ENCODE measurements at regions not wholly inside any gene's neighbourhood (a gene's known extent, or its start where the extent isn't known, plus 50 kb on each side); places are given as distances from the start of the nearest gene placed in this dataset.

DNA sequence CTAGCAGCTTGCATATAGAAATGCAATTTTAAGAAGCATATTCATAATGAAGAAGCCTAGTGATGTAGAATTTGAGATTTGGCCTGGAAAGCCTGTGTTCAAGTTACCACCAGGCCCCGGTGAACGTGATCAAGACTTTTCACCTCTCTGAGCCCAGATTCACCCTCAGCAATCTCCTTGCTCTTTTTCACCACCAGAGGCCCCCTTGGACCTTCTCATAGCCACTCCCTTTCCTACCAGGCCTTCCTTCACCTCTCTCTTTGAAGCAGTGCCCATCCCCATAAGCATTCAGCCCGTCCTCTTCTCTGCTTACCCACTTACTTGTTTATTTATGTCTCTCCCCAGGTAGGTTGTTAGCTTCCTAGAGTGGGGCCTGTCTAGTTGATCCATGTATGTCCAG lies 1280.9 kb downstream of the AACS start:
- H3K4me3 ChIP-seq (ENCODE audit: low read length in 3 of 3): no peak overlapping the region
- no peak overlapping the region for H3K9ac ChIP-seq (ENCODE audit: low read length in 3 of 3)
- no peak overlapping the region for H3K27ac ChIP-seq (ENCODE audit: low read depth in 2 of 2, low read length in 2 of 2)
- DNase-seq (no peak), FAIRE-seq (no peak)
- no peaks in the 10 kb centered on the region for H3K36me3 ChIP-seq (ENCODE audit: control insufficient read depth in 2 of 3, insufficient read depth in 3 of 3, low read length in 3 of 3)
- TF ChIP-seq, protein P1, sequence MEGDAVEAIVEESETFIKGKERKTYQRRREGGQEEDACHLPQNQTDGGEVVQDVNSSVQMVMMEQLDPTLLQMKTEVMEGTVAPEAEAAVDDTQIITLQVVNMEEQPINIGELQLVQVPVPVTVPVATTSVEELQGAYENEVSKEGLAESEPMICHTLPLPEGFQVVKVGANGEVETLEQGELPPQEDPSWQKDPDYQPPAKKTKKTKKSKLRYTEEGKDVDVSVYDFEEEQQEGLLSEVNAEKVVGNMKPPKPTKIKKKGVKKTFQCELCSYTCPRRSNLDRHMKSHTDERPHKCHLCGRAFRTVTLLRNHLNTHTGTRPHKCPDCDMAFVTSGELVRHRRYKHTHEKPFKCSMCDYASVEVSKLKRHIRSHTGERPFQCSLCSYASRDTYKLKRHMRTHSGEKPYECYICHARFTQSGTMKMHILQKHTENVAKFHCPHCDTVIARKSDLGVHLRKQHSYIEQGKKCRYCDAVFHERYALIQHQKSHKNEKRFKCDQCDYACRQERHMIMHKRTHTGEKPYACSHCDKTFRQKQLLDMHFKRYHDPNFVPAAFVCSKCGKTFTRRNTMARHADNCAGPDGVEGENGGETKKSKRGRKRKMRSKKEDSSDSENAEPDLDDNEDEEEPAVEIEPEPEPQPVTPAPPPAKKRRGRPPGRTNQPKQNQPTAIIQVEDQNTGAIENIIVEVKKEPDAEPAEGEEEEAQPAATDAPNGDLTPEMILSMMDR (IDR thresholded peaks at IDR 0.05; ENCODE audit: borderline replicate concordance, extremely low read depth, insufficient read depth): no peak
- no peaks in the 10 kb centered on the region for H3K9me3 ChIP-seq (ENCODE audit: control insufficient read depth in 2 of 3, insufficient read depth in 1 of 3, low read length in 3 of 3)
- intact Hi-C loops (cut with DNase I): no loop called here
- no peaks in the 10 kb centered on the region for H3K27me3 ChIP-seq (ENCODE audit: control insufficient read depth, insufficient read depth, low read length)
- H3K4me1 ChIP-seq (ENCODE audit: control insufficient read depth in 2 of 3, insufficient read depth in 2 of 3, low read depth in 1 of 3, low read length in 3 of 3): no peaks in the 10 kb centered on the region

DNA sequence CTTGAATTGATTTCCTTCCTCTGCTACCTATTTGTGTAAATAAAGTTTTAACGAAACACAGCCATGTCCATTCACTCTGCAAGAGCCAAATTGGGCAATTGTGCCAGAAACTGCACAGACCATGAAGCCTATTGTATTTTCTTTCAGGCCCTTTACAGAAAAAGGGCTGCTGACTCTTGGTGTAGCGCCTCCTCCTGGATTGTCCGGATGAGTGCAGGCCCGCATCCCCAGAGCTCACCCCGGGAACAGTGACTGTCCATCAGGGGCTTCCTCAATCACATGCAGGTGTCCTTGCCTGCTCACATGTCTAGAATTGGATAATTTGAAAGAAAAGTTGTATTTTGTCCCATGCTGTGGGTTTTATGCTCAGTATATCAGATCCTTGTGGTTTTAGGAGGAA lies 1282.2 kb downstream of the AACS start:
- H3K27me3 ChIP-seq (ENCODE audit: control insufficient read depth, insufficient read depth, low read length): no peaks in the 10 kb centered on the region
- TF ChIP-seq, protein P1 (IDR thresholded peaks at IDR 0.05; ENCODE audit: borderline replicate concordance, extremely low read depth, insufficient read depth): no peak
- H3K27ac ChIP-seq (ENCODE audit: low read depth in 2 of 2, low read length in 2 of 2): no peak overlapping the region
- FAIRE-seq (no peak), DNase-seq (no peak)
- intact Hi-C loops (cut with DNase I): no loop called here
- no peaks in the 10 kb centered on the region for H3K4me1 ChIP-seq (ENCODE audit: control insufficient read depth in 2 of 3, insufficient read depth in 2 of 3, low read depth in 1 of 3, low read length in 3 of 3)
- H3K4me3 ChIP-seq (ENCODE audit: low read length in 3 of 3): no peak overlapping the region
- no peaks in the 10 kb centered on the region for H3K36me3 ChIP-seq (ENCODE audit: control insufficient read depth in 2 of 3, insufficient read depth in 3 of 3, low read length in 3 of 3)
- no peaks in the 10 kb centered on the region for H3K9me3 ChIP-seq (ENCODE audit: control insufficient read depth in 2 of 3, insufficient read depth in 1 of 3, low read length in 3 of 3)
- no peak overlapping the region for H3K9ac ChIP-seq (ENCODE audit: low read length in 3 of 3)

DNA sequence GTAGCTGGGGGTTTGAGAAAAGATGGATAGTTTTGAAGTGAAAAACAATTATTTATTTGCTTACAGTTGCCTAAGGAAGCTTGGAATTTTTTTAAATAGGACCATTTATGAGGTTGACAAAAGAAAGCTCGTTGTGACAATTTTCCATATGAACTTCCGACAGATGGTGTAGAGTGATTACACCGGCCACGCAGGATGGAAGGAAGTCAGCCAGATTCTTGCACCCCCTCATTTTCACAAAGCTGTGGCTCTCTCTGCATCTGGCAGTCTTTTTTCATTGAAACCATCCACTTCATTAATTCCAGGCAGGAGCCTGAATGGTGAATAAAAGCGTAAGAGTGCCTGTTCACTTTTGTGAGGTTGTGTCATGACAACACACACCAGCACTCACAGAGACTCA lies 1284.1 kb downstream of the AACS start:
- no peak overlapping the region for H3K9ac ChIP-seq (ENCODE audit: low read length in 3 of 3)
- no peak overlapping the region for H3K4me3 ChIP-seq (ENCODE audit: low read length in 3 of 3)
- TF ChIP-seq, protein P1 (IDR thresholded peaks at IDR 0.05; ENCODE audit: borderline replicate concordance, extremely low read depth, insufficient read depth): no peak
- no peaks in the 10 kb centered on the region for H3K9me3 ChIP-seq (ENCODE audit: control insufficient read depth in 2 of 3, insufficient read depth in 1 of 3, low read length in 3 of 3)
- intact Hi-C loops (cut with DNase I): no loop called here
- FAIRE-seq (no peak), DNase-seq (no peak)
- no peak overlapping the region for H3K27ac ChIP-seq (ENCODE audit: low read depth in 2 of 2, low read length in 2 of 2)
- H3K4me1 ChIP-seq (ENCODE audit: control insufficient read depth in 2 of 3, insufficient read depth in 2 of 3, low read depth in 1 of 3, low read length in 3 of 3): no peaks in the 10 kb centered on the region
- H3K27me3 ChIP-seq (ENCODE audit: control insufficient read depth, insufficient read depth, low read length): no peaks in the 10 kb centered on the region
- H3K36me3 ChIP-seq (ENCODE audit: control insufficient read depth in 2 of 3, insufficient read depth in 3 of 3, low read length in 3 of 3): no peaks in the 10 kb centered on the region

DNA sequence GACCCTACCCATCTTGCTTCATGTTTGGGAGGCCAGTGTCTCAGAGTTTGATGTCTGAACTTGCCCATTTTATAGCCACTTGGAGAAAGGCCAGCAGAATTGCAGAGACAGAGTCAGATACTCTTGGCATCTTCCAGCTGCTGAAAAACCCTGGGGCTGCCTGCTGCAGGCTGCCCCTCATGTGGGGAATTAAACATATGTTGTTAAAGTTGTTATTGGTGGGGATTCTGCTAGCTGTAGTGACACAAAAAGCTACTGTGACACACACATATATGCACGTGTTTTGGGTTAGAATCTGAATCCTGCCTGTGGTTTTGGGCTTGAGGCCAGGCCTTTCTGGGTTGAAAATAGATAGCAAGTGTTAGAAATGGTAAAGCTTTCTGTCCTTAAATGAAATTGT lies 1288.4 kb downstream of the AACS start:
- no peak for FAIRE-seq
- Histone ChIP-seq H3K4me3 (ENCODE audit: low read length in 3 of 3) (no peak overlapping the region), H3K4me1 (ENCODE audit: control insufficient read depth in 2 of 3, insufficient read depth in 2 of 3, low read depth in 1 of 3, low read length in 3 of 3) (no peaks in the 10 kb centered on the region), H3K9me3 (ENCODE audit: control insufficient read depth in 2 of 3, insufficient read depth in 1 of 3, low read length in 3 of 3) (no peaks in the 10 kb centered on the region), H3K27me3 (ENCODE audit: control insufficient read depth, insufficient read depth, low read length) (no peaks in the 10 kb centered on the region), H3K36me3 (ENCODE audit: control insufficient read depth in 2 of 3, insufficient read depth in 3 of 3, low read length in 3 of 3) (no peaks in the 10 kb centered on the region), H3K9ac (ENCODE audit: low read length in 3 of 3) (no peak overlapping the region), H3K27ac (ENCODE audit: low read depth in 2 of 2, low read length in 2 of 2) (no peak overlapping the region)
- intact Hi-C loops (cut with DNase I): no loop called here
- TF ChIP-seq, protein P1 (IDR thresholded peaks at IDR 0.05; ENCODE audit: borderline replicate concordance, extremely low read depth, insufficient read depth): no peak
- no peak for DNase-seq
